SK-N-SH (cell line): ENCODE measurements at regions not wholly inside any gene's neighbourhood (a gene's known extent, or its start where the extent isn't known, plus 50 kb on each side); places are given as distances from the start of the nearest gene placed in this dataset.

Source experiments
- CTCF ChIA-PET: fragments of 300-600, 350-600 bp; formaldehyde crosslinking; extraction: SDS; loops from one replicate; lab custom pipeline; 2021; lab: Yijun Ruan, JAX
- POLR2A ChIA-PET: fragments of 350-600 bp; sonication (Branson Sonifier 250); formaldehyde crosslinking; extraction: SDS; loops from one replicate; lab custom pipeline; 2020; ENCODE audit warnings: antibody characterized with exemption, inconsistent platforms; lab: Yijun Ruan, JAX
- DNase-seq: peaks from one replicate; pipeline ENCODE4 v3.0.0; 2012
- H2AFZ ChIP-seq: fragments of 200-600 bp; sonication (generic); 2 replicates; pipeline ENCODE4 v1.8.1; 2016; ENCODE audit warnings: antibody characterized with exemption, mild to moderate bottlenecking, low read depth
- H3F3A ChIP-seq: fragments of 200-600 bp; sonication (generic); replicated peaks from 2 replicates; pipeline ENCODE3; 2016; ENCODE audit warnings: antibody characterized with exemption, mild to moderate bottlenecking; ENCODE audit not compliant: insufficient read depth
- H3K27ac ChIP-seq, 2 experiments: fragments of 200-500 bp in 1 of 2; fragments of 200-600 bp in 1 of 2; sonication (Bioruptor generic) in 1 of 2; sonication (generic), shearing (Covaris generic) in 1 of 2; 2 replicates each; pipeline versions ENCODE4 v1.5.1 to v1.6.1; 2014 to 2016; ENCODE audit warnings: low read depth in 2 of 2, inconsistent platforms in 1 of 2, low read length in 1 of 2, mild to moderate bottlenecking in 1 of 2, mixed read lengths in 1 of 2
- H3K27me3 ChIP-seq: fragments of 200-600 bp; sonication (generic), shearing (Covaris generic); 2 replicates; pipeline ENCODE4 v1.6.1; 2016; ENCODE audit warnings: mixed run types; ENCODE audit not compliant: insufficient read depth
- H3K36me3 ChIP-seq, 2 experiments: fragments of 200-500 bp in 1 of 2; fragments of 200-600 bp in 1 of 2; sonication (Bioruptor generic) in 1 of 2; sonication (generic) in 1 of 2; replicated peaks in 1 of 2; 2 replicates each; pipeline versions ENCODE3 to v1.5.1; 2014 to 2016; ENCODE audit warnings: low read length in 1 of 2, mild to moderate bottlenecking in 1 of 2; ENCODE audit not compliant: insufficient read depth in 2 of 2, control insufficient read depth in 1 of 2
- H3K4me1 ChIP-seq, 2 experiments: fragments of 200-500 bp in 1 of 2; fragments of 200-600 bp in 1 of 2; sonication (Bioruptor generic) in 1 of 2; sonication (generic), shearing (Covaris generic) in 1 of 2; 2 replicates each; pipeline versions ENCODE4 v1.5.1 to v1.6.1; 2014 to 2016; ENCODE audit warnings: low read depth in 1 of 2, low read length in 1 of 2, mixed run types in 1 of 2; ENCODE audit not compliant: insufficient read depth in 2 of 2, control insufficient read depth in 1 of 2
- H3K4me2 ChIP-seq: fragments of 200-600 bp; sonication (generic), shearing (Covaris generic); 2 replicates; pipeline ENCODE4 v1.6.1; 2017; ENCODE audit warnings: mixed run types
- H3K4me3 ChIP-seq, 2 experiments: fragments of 200-500 bp in 1 of 2; fragments of 200-600 bp in 1 of 2; sonication (Bioruptor generic) in 1 of 2; sonication (generic), shearing (Covaris generic) in 1 of 2; 2 replicates each; pipeline versions ENCODE4 v1.5.1 to v1.8.1; 2014 to 2016; ENCODE audit warnings: low read depth in 2 of 2, inconsistent platforms in 1 of 2, low read length in 1 of 2, mild to moderate bottlenecking in 1 of 2, mixed read lengths in 1 of 2, moderate library complexity in 1 of 2
- H3K79me2 ChIP-seq: fragments of 200-600 bp; sonication (generic); 2 replicates; pipeline ENCODE4 v1.8.1; 2017; ENCODE audit warnings: mild to moderate bottlenecking; ENCODE audit not compliant: insufficient read depth
- H3K9ac ChIP-seq: fragments of 200-600 bp; sonication (generic); 2 replicates; pipeline ENCODE4 v1.6.1; 2017; ENCODE audit warnings: mixed run types
- H3K9me2 ChIP-seq: fragments of 200-600 bp; sonication (generic); 2 replicates; pipeline ENCODE4 v1.6.1; 2017; ENCODE audit warnings: mixed run types
- H3K9me3 ChIP-seq: fragments of 200-600 bp; sonication (generic); 2 replicates; pipeline ENCODE4 v1.6.1; 2017; ENCODE audit warnings: mixed run types, mild to moderate bottlenecking, moderate library complexity
- H4K20me1 ChIP-seq: fragments of 200-600 bp; sonication (generic); 2 replicates; pipeline ENCODE4 v1.6.1; 2017; ENCODE audit warnings: mild to moderate bottlenecking, mixed run types; ENCODE audit not compliant: insufficient read depth
- CHD2 ChIP-seq: fragments of 150-350 bp; IDR thresholded peaks from 2 replicates; pipeline ENCODE4 v1.6.1; 2018; ENCODE audit warnings: low read length; ENCODE audit not compliant: partially characterized antibody
- ELF1 ChIP-seq: IDR thresholded peaks from 2 replicates; pipeline ENCODE4 v1.4.0; 2012
- EP300 ChIP-seq, 2 experiments: IDR thresholded peaks; 2 replicates each; pipeline versions ENCODE4 v1.4.0 to v1.6.1; 2012; ENCODE audit warnings: borderline replicate concordance in 1 of 2, low read depth in 1 of 2, low read length in 1 of 2
- EZH2phosphoT487 ChIP-seq: fragments of 200-600 bp; sonication (generic); IDR thresholded peaks from 2 replicates; pipeline ENCODE4 v1.6.1; 2017; ENCODE audit warnings: low read depth, mixed run types, mild to moderate bottlenecking, antibody characterized with exemption, moderate library complexity, borderline replicate concordance
- FOXJ3 ChIP-seq: sonication (generic); formaldehyde crosslinking; IDR thresholded peaks from 2 replicates; pipeline ENCODE4 v1.5.1; 2020; ENCODE audit warnings: mild to moderate bottlenecking, missing genetic modification reagents
- GABPA ChIP-seq: IDR thresholded peaks from 2 replicates; pipeline ENCODE4 v1.4.0; 2012; ENCODE audit warnings: low read depth, mild to moderate bottlenecking
- GATA2 ChIP-seq: sonication (generic); formaldehyde crosslinking; IDR thresholded peaks from 2 replicates; pipeline ENCODE4 v1.5.0; 2020; ENCODE audit warnings: mild to moderate bottlenecking, missing genetic modification reagents
- IRF3 ChIP-seq: fragments of 150-350 bp; IDR thresholded peaks from 2 replicates; pipeline ENCODE4 v1.6.1; 2016; ENCODE audit warnings: mild to moderate bottlenecking, low read depth, low read length
- MXI1 ChIP-seq: IDR thresholded peaks from 2 replicates; pipeline ENCODE4 v1.6.1; 2012; ENCODE audit warnings: mild to moderate bottlenecking, low read depth, low read length, improper control_type of control experiment
- NFIC ChIP-seq: IDR thresholded peaks from 2 replicates; pipeline ENCODE4 v1.4.0; 2012; ENCODE audit warnings: borderline replicate concordance
- RFX5 ChIP-seq: IDR thresholded peaks from 2 replicates; pipeline ENCODE4 v1.6.1; 2012; ENCODE audit warnings: mild to moderate bottlenecking, improper control_type of control experiment, low read length
- RXRA ChIP-seq: IDR thresholded peaks from 2 replicates; pipeline ENCODE4 v1.4.0; 2012; ENCODE audit warnings: low read depth, mild to moderate bottlenecking, borderline replicate concordance
- TAF1 ChIP-seq: IDR thresholded peaks from 2 replicates; pipeline ENCODE4 v1.6.1; 2012; ENCODE audit warnings: low read depth, mild to moderate bottlenecking, low read length, moderate library complexity, borderline replicate concordance
- TCF12 ChIP-seq: IDR thresholded peaks from 2 replicates; pipeline ENCODE4 v1.4.0; 2012
- USF2 ChIP-seq: fragments of 150-350 bp; IDR thresholded peaks from 2 replicates; pipeline ENCODE4 v1.6.1; 2017; ENCODE audit warnings: antibody characterized with exemption, low read length, low read depth, borderline replicate concordance
- YY1 ChIP-seq: IDR thresholded peaks from 2 replicates; pipeline ENCODE4 v1.4.0; 2012; ENCODE audit warnings: low read depth, mild to moderate bottlenecking
- WGBS: methylation state at CpG from one replicate; pipeline ENCODE4 v1.1.6; 2017; ENCODE audit warnings: low lambda C conversion rate; 5-methylcytosine and 5-hydroxymethylcytosine counted together
- TF ChIP-seq, protein P1 (sequence below): IDR thresholded peaks from 2 replicates; pipeline ENCODE4 v1.4.0; 2012; ENCODE audit warnings: low read depth, borderline replicate concordance
- TF ChIP-seq, protein P2 (sequence below): IDR thresholded peaks from 2 replicates; pipeline ENCODE4 v1.4.0; 2012; ENCODE audit warnings: low read depth, borderline replicate concordance

- TF ChIP-seq IRF3 (no peak), RXRA (no peak)
- TF ChIP-seq, all 33 proteins: peak for 0
Observed at GRCh38 chr3:167898091-167898490, 162.6 kb downstream of the SERPINI1 start (continued).

- H3K9me2 ChIP-seq: no peaks in the 10 kb centered on the region
- no peak overlapping the region for H3K4me3 ChIP-seq
- POLR2A ChIA-PET: no interaction called here
- no peak for DNase-seq
- no peaks in the 10 kb centered on the region for H3F3A ChIP-seq
- H3K27me3 ChIP-seq: no peaks in the 10 kb centered on the region
- no peaks in the 10 kb centered on the region for H3K36me3 ChIP-seq
- no peaks in the 10 kb centered on the region for H4K20me1 ChIP-seq
- 55% methylated on average over 4 of the region's 4 CpGs for WGBS
- CTCF ChIA-PET: interaction anchor here (1.0 to 1.2 kb wide), 3 partner anchors 10 to 270 kb away, joined by 3 to 4 read pairs (median 3); no protein-coding TSS in a partner anchor
- H3K79me2 ChIP-seq: no peaks in the 10 kb centered on the region
- no peak overlapping the region for H3K4me2 ChIP-seq
- TF ChIP-seq FOXJ3 (CRISPR knock-in tag) (no peak), EP300 (IDR thresholded peaks at IDR 0.05; ENCODE audit: borderline replicate concordance in 1 of 2, low read depth in 1 of 2, low read length in 1 of 2) (no peak), EZH2phosphoT487 (no peak), RFX5 (no peak), TCF12 (no peak), YY1 (no peak), CHD2 (no peak)
- no peak overlapping the region for H2AFZ ChIP-seq
- no peaks in the 10 kb centered on the region for H3K9me3 ChIP-seq
- H3K9ac ChIP-seq: no peak overlapping the region
- H3K27ac ChIP-seq: no peak overlapping the region
- H3K4me1 ChIP-seq: no peaks in the 10 kb centered on the region
Observed at GRCh38 chr3:167895684-167896083, 160.2 kb downstream of the SERPINI1 start.

DNA sequence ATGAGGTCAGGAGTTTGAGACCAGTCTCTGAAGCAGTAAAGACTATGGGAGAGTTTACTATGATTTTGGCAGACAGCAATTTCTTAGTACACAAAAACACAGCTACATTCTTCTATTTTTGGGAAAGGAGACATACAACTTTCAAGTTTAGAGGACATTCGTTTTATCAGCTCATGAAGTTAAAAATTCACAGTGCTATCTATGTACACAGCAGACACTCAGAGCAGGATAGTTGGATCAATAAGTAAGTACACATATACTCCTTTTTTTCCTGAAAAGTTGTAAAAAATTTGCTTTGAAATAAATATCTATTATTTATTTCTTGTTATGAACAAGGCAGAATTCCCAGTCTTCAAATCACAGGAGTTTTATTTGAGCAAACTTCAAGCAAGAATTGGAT, 159.7 kb downstream of the SERPINI1 start:
- H3K4me3 ChIP-seq: no peak overlapping the region
- H3K9me2 ChIP-seq: no peaks in the 10 kb centered on the region
- DNase-seq: no peak
- no peak overlapping the region for H3K4me2 ChIP-seq
- H2AFZ ChIP-seq: no peak overlapping the region
- TF ChIP-seq USF2 (no peak), TAF1 (no peak), NFIC (no peak), TCF12 (no peak), MXI1 (no peak), EP300 (IDR thresholded peaks at IDR 0.05; ENCODE audit: borderline replicate concordance in 1 of 2, low read depth in 1 of 2, low read length in 1 of 2) (no peak), GABPA (no peak), ELF1 (no peak), IRF3 (no peak), GATA2 (CRISPR knock-in tag) (no peak), YY1 (no peak)
- TF ChIP-seq, protein P1, sequence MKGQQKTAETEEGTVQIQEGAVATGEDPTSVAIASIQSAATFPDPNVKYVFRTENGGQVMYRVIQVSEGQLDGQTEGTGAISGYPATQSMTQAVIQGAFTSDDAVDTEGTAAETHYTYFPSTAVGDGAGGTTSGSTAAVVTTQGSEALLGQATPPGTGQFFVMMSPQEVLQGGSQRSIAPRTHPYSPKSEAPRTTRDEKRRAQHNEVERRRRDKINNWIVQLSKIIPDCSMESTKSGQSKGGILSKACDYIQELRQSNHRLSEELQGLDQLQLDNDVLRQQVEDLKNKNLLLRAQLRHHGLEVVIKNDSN: no peak
- TF ChIP-seq, protein P2, sequence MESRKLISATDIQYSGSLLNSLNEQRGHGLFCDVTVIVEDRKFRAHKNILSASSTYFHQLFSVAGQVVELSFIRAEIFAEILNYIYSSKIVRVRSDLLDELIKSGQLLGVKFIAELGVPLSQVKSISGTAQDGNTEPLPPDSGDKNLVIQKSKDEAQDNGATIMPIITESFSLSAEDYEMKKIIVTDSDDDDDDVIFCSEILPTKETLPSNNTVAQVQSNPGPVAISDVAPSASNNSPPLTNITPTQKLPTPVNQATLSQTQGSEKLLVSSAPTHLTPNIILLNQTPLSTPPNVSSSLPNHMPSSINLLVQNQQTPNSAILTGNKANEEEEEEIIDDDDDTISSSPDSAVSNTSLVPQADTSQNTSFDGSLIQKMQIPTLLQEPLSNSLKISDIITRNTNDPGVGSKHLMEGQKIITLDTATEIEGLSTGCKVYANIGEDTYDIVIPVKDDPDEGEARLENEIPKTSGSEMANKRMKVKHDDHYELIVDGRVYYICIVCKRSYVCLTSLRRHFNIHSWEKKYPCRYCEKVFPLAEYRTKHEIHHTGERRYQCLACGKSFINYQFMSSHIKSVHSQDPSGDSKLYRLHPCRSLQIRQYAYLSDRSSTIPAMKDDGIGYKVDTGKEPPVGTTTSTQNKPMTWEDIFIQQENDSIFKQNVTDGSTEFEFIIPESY: no peak
- no peaks in the 10 kb centered on the region for H3K9me3 ChIP-seq
- no peak overlapping the region for H3K27ac ChIP-seq
- ChIA-PET CTCF (interaction anchor here (1.0 kb wide), 1 partner anchor 10 kb away, joined by 3 read pairs; no protein-coding TSS in a partner anchor), POLR2A (no interaction called here)
- H3K36me3 ChIP-seq: no peaks in the 10 kb centered on the region
- no peaks in the 10 kb centered on the region for H4K20me1 ChIP-seq
- no peaks in the 10 kb centered on the region for H3F3A ChIP-seq
- H3K79me2 ChIP-seq: no peaks in the 10 kb centered on the region
- H3K27me3 ChIP-seq: no peaks in the 10 kb centered on the region
- no peak overlapping the region for H3K9ac ChIP-seq
- 72% methylated on average over 1 of the region's 1 CpG for WGBS
- no peaks in the 10 kb centered on the region for H3K4me1 ChIP-seq
